ENCODE measurements at regions not wholly inside any gene's neighbourhood (a gene's known extent, or its start where the extent isn't known, plus 50 kb on each side); places are given as distances from the start of the nearest gene placed in this dataset.
"Not testable (repeated sequence)": the region's sequence is repeated elsewhere in the genome, so short reads cannot be mapped to it uniquely, and the experiment has no call there.

- no peak overlapping the region for H3K4me3 ChIP-seq (ENCODE audit: control insufficient read depth, low read depth, low read length)
- TF ChIP-seq CTCF (conservative IDR thresholded peaks at IDR 0.05; ENCODE audit: control insufficient read depth, insufficient read depth, low read depth, low read length): no peak
- no peak for DNase-seq (ENCODE audit: low read depth)
These were observed 151.8 kb downstream of the ANKRD30BL start for GRCh38 chr2:132009874-132010521.

- no peak for DNase-seq (ENCODE audit: low read depth)
- H3K4me3 ChIP-seq (ENCODE audit: control insufficient read depth, low read depth, low read length): no peak overlapping the region
- no peak for TF ChIP-seq CTCF (conservative IDR thresholded peaks at IDR 0.05; ENCODE audit: control insufficient read depth, insufficient read depth, low read depth, low read length)
These were observed 152.4 kb downstream of the ANKRD30BL start for GRCh38 chr2:132009177-132009873.

GRCh38 chr2:131990751-131991150 lies 171.0 kb downstream of the ANKRD30BL start:
- not testable (repeated sequence) for H3K4me3 ChIP-seq (ENCODE audit: control insufficient read depth, low read depth, low read length); DNase-seq (ENCODE audit: low read depth)

GRCh38 chr2:131966671-131967070 lies 195.1 kb downstream of the ANKRD30BL start:
- H3K4me3 ChIP-seq (ENCODE audit: control insufficient read depth, low read depth, low read length): not testable (repeated sequence)

GRCh38 chr2:131966256-131966655 lies 195.5 kb downstream of the ANKRD30BL start:
- H3K4me3 ChIP-seq (ENCODE audit: control insufficient read depth, low read depth, low read length): no peak overlapping the region
- no peak for TF ChIP-seq CTCF (conservative IDR thresholded peaks at IDR 0.05; ENCODE audit: control insufficient read depth, insufficient read depth, low read depth, low read length)
- no peak for DNase-seq (ENCODE audit: low read depth)

More at GRCh38 chr2:131966671-131967070, 195.1 kb downstream of the ANKRD30BL start:
- DNase-seq (ENCODE audit: low read depth): not testable (repeated sequence)

- not testable (repeated sequence) for DNase-seq (ENCODE audit: low read depth)
These were observed 203.6 kb downstream of the ANKRD30BL start for GRCh38 chr2:131958019-131958609.

GRCh38 chr2:131948641-131949040 lies 213.1 kb downstream of the ANKRD30BL start:
- not testable (repeated sequence) for DNase-seq (ENCODE audit: low read depth); H3K4me3 ChIP-seq (ENCODE audit: control insufficient read depth, low read depth, low read length)

More at GRCh38 chr2:131958019-131958609, 203.6 kb downstream of the ANKRD30BL start:
- not testable (repeated sequence) for H3K4me3 ChIP-seq (ENCODE audit: control insufficient read depth, low read depth, low read length)

- not testable (repeated sequence) for DNase-seq (ENCODE audit: low read depth); H3K4me3 ChIP-seq (ENCODE audit: control insufficient read depth, low read depth, low read length)
These were observed 238.5 kb downstream of the ANKRD30BL start for GRCh38 chr2:131923287-131923686.

GRCh38 chr2:131922854-131923253 lies 238.9 kb downstream of the ANKRD30BL start:
- not testable (repeated sequence) for H3K4me3 ChIP-seq (ENCODE audit: control insufficient read depth, low read depth, low read length)
- peak; percentile 0 for DNase-seq (ENCODE audit: low read depth)

Measured in fibroblast of mammary gland (primary cell).